HG03045 (cell line): ENCODE measurements at regions not wholly inside any gene's neighbourhood (a gene's known extent, or its start where the extent isn't known, plus 50 kb on each side); places are given as distances from the start of the nearest gene placed in this dataset.
"Not testable (repeated sequence)": the region's sequence is repeated elsewhere in the genome, so short reads cannot be mapped to it uniquely, and the experiment has no call there.

Source experiments
- ATAC-seq: cut with Tn5 transposase; IDR thresholded peaks from one replicate; pipeline ENCODE4 v1.9.1; 2021; ENCODE audit warnings: mild to moderate bottlenecking, moderate library complexity; ENCODE audit not compliant: unreplicated experiment

DNA sequence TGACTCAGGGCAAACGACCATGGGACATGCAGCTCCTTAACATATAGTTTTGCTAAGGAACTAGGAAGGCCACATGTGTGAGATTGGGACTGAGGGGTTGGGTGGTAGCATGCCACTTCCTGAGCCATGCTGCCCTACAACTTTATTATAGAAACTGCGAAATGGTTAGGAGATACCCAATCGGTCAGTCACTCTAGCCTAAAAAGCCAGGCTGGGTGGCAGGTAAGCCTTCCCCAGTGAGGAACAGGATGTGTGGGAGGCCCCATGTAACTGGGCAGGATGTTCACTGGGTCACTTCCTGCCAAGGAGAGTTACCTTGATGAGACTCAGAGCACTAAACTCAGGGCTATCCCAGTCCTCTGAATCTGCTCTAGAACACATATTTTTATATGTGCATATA, 123.5 kb downstream of the MAP3K7 start:
- no peak for ATAC-seq

DNA sequence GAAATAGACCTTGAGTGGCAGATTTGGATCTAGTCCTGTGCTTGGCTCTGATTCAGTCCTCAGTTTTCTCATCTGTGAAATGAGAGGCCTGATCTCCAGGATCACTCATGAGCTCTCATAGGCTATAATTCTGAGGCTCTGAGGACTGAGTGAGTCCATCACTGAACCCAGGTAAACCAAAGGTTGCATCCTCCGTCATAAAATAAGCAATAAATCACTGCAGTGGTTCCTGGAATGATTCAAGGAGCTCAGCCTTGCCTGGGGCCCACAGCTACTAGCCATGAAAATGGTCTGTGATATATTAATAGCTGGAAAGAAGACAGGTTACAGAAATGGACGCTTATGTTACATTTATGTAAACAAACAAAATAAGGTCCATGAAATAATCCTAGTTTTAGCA, 124.8 kb downstream of the MAP3K7 start:
- ATAC-seq: no peak

GRCh38 chr6:90461383-90461782, 125.5 kb downstream of the MAP3K7 start:
- no peak for ATAC-seq

- ATAC-seq: no peak
Measured at GRCh38 chr6:90460051-90460450, 126.8 kb downstream of the MAP3K7 start.

GRCh38 chr6:90459225-90459758, 127.6 kb downstream of the MAP3K7 start:
- no peak for ATAC-seq

DNA sequence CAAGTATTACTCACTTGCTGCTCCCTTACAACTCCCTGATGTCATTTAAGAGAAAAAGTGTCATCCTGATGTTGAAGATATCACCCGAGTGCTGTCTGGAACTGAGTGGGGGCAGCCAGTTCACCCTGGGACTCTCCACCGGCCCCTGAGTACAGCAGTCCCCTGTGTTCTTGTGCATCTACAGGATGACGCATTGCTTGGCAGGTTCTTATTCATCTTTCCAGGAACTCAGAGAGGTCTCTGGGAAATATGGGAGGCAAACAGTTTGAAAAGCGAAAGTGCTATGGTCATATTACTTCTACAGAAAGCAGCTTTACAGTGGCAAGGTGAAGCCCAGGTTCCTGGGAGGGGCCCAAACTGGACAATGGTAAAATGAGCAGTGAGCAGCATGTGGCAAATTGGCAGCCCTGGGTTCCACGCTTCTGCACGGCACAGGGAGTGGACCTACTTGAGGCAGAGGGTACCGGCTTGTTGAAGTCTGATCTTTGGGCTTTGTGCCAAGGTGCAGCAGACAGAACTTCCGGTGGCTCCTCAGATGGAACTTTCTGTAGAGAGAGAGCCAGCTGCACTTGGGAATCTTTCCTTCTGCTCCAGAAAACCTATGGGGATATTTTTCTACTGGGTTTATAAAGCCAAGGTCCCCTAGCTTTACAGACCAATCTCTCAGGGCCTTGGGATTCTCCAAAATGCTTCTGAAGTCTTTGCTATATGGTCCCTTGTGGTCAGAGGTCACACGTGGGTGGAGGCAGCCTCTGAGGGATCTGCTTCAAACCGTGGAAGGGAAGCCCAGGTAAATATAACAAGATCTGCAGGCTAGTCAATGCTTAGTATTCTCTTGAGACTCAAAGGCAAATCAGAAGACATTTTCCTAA, 128.3 kb downstream of the MAP3K7 start:
- no peak for ATAC-seq

DNA sequence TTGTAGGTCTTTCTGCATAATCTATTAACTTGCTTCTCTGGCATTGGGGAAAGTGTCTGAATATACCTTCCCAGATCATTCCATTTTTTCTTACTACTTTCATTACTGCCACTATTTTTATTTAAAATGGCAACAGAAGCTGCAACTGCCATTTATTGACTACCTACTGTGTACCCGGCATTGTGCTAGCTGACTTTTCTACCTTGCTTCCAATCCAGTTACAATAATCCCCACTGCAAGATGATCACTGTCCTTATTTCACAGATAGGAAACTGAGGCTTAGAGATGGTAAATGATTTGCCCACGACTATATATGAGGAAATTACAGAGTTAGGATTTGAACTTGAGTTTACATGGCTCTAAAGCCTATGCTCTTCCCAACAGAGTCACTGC, 129.0 kb downstream of the MAP3K7 start:
- no peak for ATAC-seq

DNA sequence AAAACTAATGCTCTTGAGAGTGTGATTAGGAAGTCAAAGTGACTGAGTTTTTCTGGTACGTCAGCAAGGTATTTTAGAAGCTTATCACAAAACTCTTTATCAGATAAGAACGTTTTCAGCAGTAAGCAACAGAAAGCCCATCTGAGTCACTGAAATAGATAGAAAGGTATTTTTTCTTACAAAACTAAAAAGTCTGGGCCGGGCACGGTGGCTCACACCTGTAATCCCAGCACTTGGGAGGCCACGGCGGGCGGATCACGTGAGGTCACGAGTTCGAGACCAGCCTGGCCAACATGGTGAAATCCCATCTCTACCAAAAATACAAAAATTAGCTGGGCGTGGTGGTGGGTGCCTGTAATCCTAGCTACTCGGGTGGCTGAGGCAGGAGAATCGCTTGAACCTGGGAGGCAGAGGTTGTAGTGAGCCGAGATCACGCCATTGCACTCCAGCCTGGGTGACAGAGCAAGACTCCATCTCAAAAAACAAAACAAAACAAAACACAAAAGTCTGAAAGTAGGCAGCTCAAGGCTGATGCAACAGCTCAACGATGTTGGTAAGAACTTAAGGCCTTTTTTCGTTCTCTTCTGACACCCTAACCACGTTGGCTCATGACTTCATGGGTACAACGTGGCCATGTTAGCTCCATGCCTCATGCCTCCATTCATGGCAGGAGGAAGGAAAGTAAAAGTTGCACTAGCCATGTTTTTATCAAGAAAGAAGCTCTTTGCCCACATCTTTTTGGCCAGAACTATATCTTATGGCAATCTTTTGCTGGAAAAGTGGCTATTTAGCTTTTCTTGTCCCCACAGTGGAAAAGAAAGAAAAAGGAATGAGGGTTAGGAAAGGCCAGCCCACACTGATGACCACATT, 129.6 kb downstream of the MAP3K7 start:
- ATAC-seq: not testable (repeated sequence)

DNA sequence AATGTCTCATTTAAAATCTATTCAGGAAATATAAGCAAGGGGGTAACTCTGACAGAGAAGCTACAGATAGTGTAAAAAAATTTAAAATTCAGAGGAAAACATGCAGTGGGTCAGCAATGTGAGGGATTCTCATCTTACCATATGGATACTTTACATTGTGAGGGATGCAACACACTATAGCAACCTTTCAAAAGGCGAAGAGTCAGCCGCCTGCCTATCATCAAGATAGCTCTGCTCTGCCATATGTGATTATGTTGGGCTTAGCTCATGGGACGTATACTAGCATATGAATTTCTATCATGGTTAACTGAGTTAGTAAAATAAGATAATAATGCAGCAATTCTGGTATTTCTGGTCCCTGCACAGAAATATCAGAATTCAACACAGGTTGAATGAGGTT, 130.9 kb downstream of the MAP3K7 start:
- no peak for ATAC-seq

DNA sequence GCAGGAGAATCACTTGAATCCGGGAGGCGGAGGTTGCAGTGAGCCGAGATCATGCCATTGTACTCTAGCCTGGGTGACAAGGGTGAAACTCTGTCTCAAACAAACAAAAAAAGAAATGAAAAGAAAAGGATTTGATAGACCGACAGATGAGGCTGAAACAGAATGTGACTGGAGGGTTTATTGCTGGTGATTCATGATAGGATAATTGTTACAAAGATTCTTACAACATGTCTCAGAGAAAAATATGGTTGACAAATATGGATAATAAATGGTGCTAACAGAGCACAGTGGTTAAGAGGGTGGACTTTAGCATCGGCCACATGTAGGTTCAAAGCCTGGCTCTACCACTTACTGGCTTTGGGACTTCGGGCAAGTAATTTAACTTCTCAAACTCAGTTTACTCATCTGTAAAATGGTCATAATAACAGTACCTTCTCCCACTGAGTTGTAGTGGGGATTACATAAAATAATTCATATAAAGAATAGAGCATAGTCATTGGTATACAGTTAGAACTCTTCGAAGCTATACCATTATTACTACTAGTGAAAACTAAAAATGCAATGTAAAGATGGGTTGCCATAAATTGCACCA, 131.9 kb downstream of the MAP3K7 start:
- ATAC-seq: no peak

GRCh38 chr6:90450268-90450953, 136.5 kb downstream of the MAP3K7 start:
- ATAC-seq: no peak

DNA sequence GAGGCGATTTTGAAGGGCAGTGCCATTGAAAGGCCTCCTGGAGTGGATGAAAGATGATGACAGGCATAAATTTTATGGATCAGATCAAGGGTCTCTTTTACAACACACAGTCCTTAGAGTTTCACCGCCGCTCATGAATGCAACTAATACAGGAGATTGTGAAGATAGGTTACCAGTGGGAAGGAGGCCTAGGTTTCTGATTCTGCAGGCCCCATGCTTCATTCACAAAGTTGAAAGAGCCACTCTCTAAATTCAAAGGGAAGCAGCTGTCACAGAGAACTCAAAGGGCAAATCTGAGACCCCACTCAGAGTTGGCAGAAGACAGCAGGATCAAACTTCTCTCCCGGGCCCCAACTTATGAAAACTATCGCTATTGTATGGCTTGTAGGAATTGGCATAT, 137.6 kb downstream of the MAP3K7 start:
- no peak for ATAC-seq

GRCh38 chr6:90448836-90449235, 138.0 kb downstream of the MAP3K7 start:
- ATAC-seq: no peak

GRCh38 chr6:90446164-90446563, 140.7 kb downstream of the MAP3K7 start:
- no peak for ATAC-seq

- no peak for ATAC-seq
Measured at GRCh38 chr6:90445533-90446108, 141.3 kb downstream of the MAP3K7 start.

DNA sequence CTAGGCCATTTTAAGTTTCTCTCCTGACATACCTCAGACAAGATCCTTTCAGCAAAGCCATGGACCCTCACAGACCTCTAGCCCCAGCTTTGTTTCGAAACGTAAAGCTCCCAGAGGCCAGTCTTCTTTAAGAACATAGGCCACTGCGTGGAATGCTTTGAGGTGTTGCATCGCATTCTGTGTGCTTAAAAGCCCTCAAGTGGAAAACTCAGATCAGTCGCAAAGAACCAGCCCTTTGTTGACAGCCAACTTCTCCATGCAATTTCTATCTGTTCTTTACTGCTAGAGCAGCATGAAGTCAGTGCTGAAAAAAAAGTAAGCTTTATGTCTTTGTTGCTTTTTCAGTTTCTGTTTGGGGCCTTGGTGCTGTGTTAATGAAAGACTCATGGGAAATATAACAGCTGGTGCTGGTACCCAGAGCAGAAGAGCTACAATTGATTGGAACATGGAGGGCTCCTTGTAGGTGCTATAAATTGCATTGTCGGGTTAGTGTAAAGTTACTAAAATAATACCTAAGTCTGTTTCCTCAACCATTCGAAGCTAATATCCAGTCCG, 142.6 kb downstream of the MAP3K7 start:
- ATAC-seq: no peak

GRCh38 chr6:90442366-90442765, 144.5 kb downstream of the MAP3K7 start:
- no peak for ATAC-seq

GRCh38 chr6:90440586-90441283, 144.1 kb upstream of the BACH2 start:
- ATAC-seq: no peak

- no peak for ATAC-seq
Measured at GRCh38 chr6:90439586-90439985, 142.9 kb upstream of the BACH2 start.
